ENCODE measurements at regions not wholly inside any gene's neighbourhood (a gene's known extent, or its start where the extent isn't known, plus 50 kb on each side); places are given as distances from the start of the nearest gene placed in this dataset.

DNA sequence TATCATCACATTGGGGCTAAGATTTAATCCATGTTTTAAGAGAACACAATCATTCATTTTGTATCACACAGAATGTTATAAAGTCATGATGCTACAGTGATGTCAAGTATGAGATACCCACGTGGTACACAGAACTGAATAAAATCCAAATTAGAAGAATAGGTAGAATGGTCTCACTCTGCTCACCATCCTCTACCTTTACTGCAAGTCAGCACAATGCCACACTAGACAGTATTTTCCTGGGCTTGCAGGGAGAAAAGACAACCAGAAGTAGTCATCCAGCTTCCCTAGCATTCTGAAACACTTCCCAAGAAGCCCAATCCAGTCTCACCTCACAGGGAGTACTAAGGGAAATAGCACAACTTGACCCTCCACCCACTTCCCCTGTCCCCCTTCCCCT lies 856.2 kb upstream of the NRXN1 start:
- Histone ChIP-seq H3K4me3 (no peak overlapping the region), H3K27me3 (no peaks in the 10 kb centered on the region), H3K9me3 (peaks cover 3% of the 10 kb centered on the region), H3K4me1 (no peaks in the 10 kb centered on the region), H3K36me3 (no peaks in the 10 kb centered on the region), H3K27ac (no peak overlapping the region)
- 85% methylated on average over 1 of the region's 1 CpG for WGBS
- DNase-seq (ENCODE audit: low spot score in 2 of 2), result no peak
- TF ChIP-seq POLR2A (IDR thresholded peaks at IDR 0.05) (no peak), CTCF (IDR thresholded peaks at IDR 0.05) (no peak), POLR2AphosphoS5 (IDR thresholded peaks at IDR 0.05) (no peak), EP300 (IDR thresholded peaks at IDR 0.05) (no peak)

- no peak for TF ChIP-seq POLR2AphosphoS5 (IDR thresholded peaks at IDR 0.05)
- TF ChIP-seq EP300 (IDR thresholded peaks at IDR 0.05), result no peak
- TF ChIP-seq CTCF (IDR thresholded peaks at IDR 0.05), result no peak
- no peak for TF ChIP-seq POLR2A (IDR thresholded peaks at IDR 0.05)
- no peak for DNase-seq (ENCODE audit: low spot score in 2 of 2)
- 87% methylated on average over 3 of the region's 3 CpGs for WGBS
- Histone ChIP-seq H3K4me3 (no peak overlapping the region), H3K27ac (no peak overlapping the region), H3K36me3 (no peaks in the 10 kb centered on the region), H3K9me3 (peaks cover 5% of the 10 kb centered on the region), H3K27me3 (no peaks in the 10 kb centered on the region), H3K4me1 (no peaks in the 10 kb centered on the region)
Observed at GRCh38 chr2:51881673-51882072, 849.7 kb upstream of the NRXN1 start.

DNA sequence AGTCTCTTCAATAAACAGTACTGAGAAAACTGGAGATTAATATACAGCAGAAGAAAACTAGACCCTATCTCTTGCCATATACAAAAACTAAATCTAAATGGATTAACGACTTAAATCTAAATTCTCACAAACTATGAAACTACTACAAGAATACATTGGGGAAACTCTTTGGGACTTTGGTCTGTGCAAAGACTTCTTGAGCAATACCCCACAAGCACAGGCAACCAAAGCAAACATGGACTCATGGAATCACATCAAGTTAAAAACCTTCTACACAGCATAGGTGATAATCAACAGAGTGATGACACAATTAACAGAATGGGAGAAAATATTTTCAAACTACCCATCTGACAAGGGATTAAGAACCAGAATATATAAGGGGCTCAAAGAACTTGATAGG lies 848.2 kb upstream of the NRXN1 start:
- WGBS, result 92% methylated on average over 1 of the region's 1 CpG
- Histone ChIP-seq H3K4me3 (no peak overlapping the region), H3K27me3 (no peaks in the 10 kb centered on the region), H3K4me1 (no peaks in the 10 kb centered on the region), H3K36me3 (no peaks in the 10 kb centered on the region), H3K27ac (no peak overlapping the region), H3K9me3 (peaks cover 5% of the 10 kb centered on the region)
- no peak for DNase-seq (ENCODE audit: low spot score in 2 of 2)
- no peak for TF ChIP-seq POLR2AphosphoS5 (IDR thresholded peaks at IDR 0.05)
- TF ChIP-seq CTCF (IDR thresholded peaks at IDR 0.05), result no peak
- no peak for TF ChIP-seq EP300 (IDR thresholded peaks at IDR 0.05)
- no peak for TF ChIP-seq POLR2A (IDR thresholded peaks at IDR 0.05)

DNA sequence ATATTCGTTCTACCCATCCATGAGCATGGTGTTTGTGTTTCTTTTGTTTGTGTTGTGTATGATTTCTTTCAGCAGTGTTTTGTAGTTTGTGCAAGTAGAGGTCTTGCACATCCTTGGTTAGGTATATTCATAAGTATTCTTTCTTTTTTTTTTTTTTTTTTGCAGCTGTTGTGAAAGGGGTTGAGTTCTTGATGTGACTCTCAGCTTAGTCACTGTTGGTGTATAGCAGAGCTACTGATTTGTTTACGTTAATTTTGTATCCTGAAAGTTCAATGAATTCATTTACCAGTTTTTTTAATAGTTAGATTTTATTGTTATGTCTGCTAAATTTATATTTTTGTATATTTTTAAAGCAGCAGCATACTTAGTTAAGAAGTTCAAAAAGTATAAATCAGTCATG lies 834.4 kb upstream of the NRXN1 start:
- no peaks in the 10 kb centered on the region for H3K4me1 ChIP-seq
- no peak overlapping the region for H3K4me3 ChIP-seq
- H3K27ac ChIP-seq, result no peak overlapping the region
- 95% methylated on average over 2 of the region's 2 CpGs for WGBS
- TF ChIP-seq POLR2AphosphoS5 (IDR thresholded peaks at IDR 0.05), result no peak
- TF ChIP-seq CTCF (IDR thresholded peaks at IDR 0.05), result no peak
- no peak for TF ChIP-seq EP300 (IDR thresholded peaks at IDR 0.05)
- no peak for TF ChIP-seq POLR2A (IDR thresholded peaks at IDR 0.05)
- H3K27me3 ChIP-seq, result no peaks in the 10 kb centered on the region
- no peaks in the 10 kb centered on the region for H3K36me3 ChIP-seq
- DNase-seq (ENCODE audit: low spot score in 2 of 2), result no peak
- no peaks in the 10 kb centered on the region for H3K9me3 ChIP-seq

- H3K4me3 ChIP-seq, result no peak overlapping the region
- H3K9me3 ChIP-seq, result peaks cover 6% of the 10 kb centered on the region
- 83% methylated on average over 1 of the region's 1 CpG for WGBS
- TF ChIP-seq POLR2A (IDR thresholded peaks at IDR 0.05) (no peak), EP300 (IDR thresholded peaks at IDR 0.05) (no peak), POLR2AphosphoS5 (IDR thresholded peaks at IDR 0.05) (no peak)
- no peaks in the 10 kb centered on the region for H3K4me1 ChIP-seq
- H3K36me3 ChIP-seq, result no peaks in the 10 kb centered on the region
- H3K27ac ChIP-seq, result no peak overlapping the region
- no peak for DNase-seq (ENCODE audit: low spot score in 2 of 2)
- H3K27me3 ChIP-seq, result no peaks in the 10 kb centered on the region
Observed at GRCh38 chr2:51859260-51859659, 827.3 kb upstream of the NRXN1 start.

DNA sequence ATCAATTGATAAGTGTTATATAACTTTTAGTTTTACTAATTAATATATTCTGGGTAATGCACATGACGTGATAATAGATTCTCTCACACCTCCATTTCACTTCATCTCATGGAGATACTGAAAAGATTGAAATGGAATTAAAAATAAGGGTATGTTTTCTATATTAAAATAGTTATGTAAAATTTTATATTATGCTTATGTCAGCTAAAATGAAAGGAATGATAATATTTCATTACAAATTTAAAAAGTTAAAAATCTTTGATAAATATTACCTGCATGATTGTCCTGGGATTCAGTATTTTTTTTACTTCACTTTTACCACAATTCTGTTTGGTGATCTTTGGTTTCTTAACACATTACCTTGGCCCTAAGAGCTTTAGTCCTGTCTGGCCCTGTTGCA lies 823.8 kb upstream of the NRXN1 start:
- no peak overlapping the region for H3K4me3 ChIP-seq
- WGBS, result 82% methylated on average over 1 of the region's 1 CpG
- no peak for TF ChIP-seq POLR2AphosphoS5 (IDR thresholded peaks at IDR 0.05)
- DNase-seq (ENCODE audit: low spot score in 2 of 2), result no peak
- no peaks in the 10 kb centered on the region for H3K27me3 ChIP-seq
- H3K9me3 ChIP-seq, result peaks cover 6% of the 10 kb centered on the region
- no peaks in the 10 kb centered on the region for H3K36me3 ChIP-seq
- no peak overlapping the region for H3K27ac ChIP-seq
- no peaks in the 10 kb centered on the region for H3K4me1 ChIP-seq

All from suprapubic skin (tissue), 4 donors.